ENCODE measurements at regions not wholly inside any gene's neighbourhood (a gene's known extent, or its start where the extent isn't known, plus 50 kb on each side); places are given as distances from the start of the nearest gene placed in this dataset.

DNA sequence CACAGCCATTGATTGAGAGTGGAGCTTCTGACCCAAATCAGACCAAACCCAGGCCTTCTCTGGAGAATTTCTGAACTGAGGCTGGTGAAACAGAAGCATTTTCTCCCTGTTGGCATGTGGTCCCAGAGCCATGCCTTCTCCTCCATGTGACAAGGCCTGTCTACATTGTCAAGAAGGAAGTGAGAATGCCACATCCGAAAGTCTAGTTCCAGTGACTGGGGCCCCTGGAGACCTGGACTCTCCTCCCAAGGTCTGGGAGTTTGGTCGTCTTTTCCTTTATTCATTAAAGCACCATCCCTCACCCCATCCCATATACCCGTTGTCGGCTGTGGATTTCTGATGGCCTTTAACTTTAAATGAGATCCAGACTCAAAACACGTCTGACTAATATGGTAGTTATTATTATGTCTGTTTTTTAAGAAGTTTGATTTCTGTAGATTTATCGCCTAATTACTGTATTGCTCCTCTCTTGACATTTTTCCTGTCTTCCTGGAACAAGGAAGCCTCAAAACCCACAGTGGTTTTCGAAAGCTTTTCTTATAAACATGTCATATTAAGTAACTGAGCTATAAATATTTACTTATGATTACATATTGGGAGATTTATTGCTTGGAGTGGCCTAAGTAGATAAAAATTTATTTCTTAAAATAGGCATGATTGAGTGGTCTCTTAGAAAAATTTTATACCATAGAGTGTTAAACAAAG is 128.3 kb upstream of the FRY start:
- H3K27ac ChIP-seq (ENCODE audit: extremely low read length, insufficient read depth, low read length): no peak overlapping the region
- DNase-seq (ENCODE audit: low spot score): no peak
- in situ Hi-C loops (cut with HindIII; ENCODE audit: extremely low pct_ligation_motif_present, low pct_unique_long_range_greater_than_20kb): loop anchor here (25.0 kb wide), 1 partner anchor 659 kb away; no protein-coding TSS in a partner anchor
- no TSS peak for BruUV-seq (replicated peaks)
- H2AFZ ChIP-seq (ENCODE audit: low read length): no peak overlapping the region
- no peaks in the 10 kb centered on the region for H3K36me3 ChIP-seq (replicated peaks in 1 of 2; ENCODE audit: control insufficient read depth in 1 of 2, insufficient read depth in 2 of 2, low read length in 2 of 2)
- ATAC-seq: no peak
- no peak overlapping the region for H3K4me2 ChIP-seq (ENCODE audit: low read depth, low read length)
- no peak overlapping the region for H3K4me3 ChIP-seq (replicated peaks in 1 of 3; ENCODE audit: insufficient read depth in 1 of 3, low read depth in 2 of 3, low read length in 3 of 3)
- 0 out of 2 replicates have a peak, but pooled peaks cover 4% of the 10 kb centered on the region for H3K4me1 ChIP-seq (ENCODE audit: insufficient read depth, low read length)
- no peak for FAIRE-seq
- peaks cover 0 to 14% of the 10 kb centered on the region in 2 experiments; a peak in 2 of 5 replicates for H3K27me3 ChIP-seq (ENCODE audit: control insufficient read depth in 1 of 2, insufficient read depth in 2 of 2, low read length in 2 of 2)
- POLR2A ChIA-PET: no interaction called here
- no peak overlapping the region for H3K9ac ChIP-seq (ENCODE audit: insufficient read depth, low read depth, low read length)
- H4K20me1 ChIP-seq (ENCODE audit: insufficient read depth, low read length): no peaks in the 10 kb centered on the region
- 44% methylated on average over 7 of the region's 7 CpGs for WGBS (ENCODE audit: low lambda C conversion rate)
- intact Hi-C loops (cut with micrococcal nuclease; ENCODE audit: unreplicated experiment): no loop called here
- no peaks in the 10 kb centered on the region for H3K79me2 ChIP-seq (ENCODE audit: insufficient read depth, low read length)
- CTCF ChIA-PET (ENCODE audit: low intra/inter-chr PET ratio, low total read pairs): no interaction called here
- H3K9me3 ChIP-seq (ENCODE audit: low read length): no peaks in the 10 kb centered on the region
- TF ChIP-seq, protein P1, sequence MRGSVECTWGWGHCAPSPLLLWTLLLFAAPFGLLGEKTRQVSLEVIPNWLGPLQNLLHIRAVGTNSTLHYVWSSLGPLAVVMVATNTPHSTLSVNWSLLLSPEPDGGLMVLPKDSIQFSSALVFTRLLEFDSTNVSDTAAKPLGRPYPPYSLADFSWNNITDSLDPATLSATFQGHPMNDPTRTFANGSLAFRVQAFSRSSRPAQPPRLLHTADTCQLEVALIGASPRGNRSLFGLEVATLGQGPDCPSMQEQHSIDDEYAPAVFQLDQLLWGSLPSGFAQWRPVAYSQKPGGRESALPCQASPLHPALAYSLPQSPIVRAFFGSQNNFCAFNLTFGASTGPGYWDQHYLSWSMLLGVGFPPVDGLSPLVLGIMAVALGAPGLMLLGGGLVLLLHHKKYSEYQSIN (CRISPR knock-in tag; IDR thresholded peaks at IDR 0.05; ENCODE audit: borderline replicate concordance): no peak
- TF ChIP-seq NPAS2 (CRISPR knock-in tag; IDR thresholded peaks at IDR 0.05; ENCODE audit: borderline replicate concordance) (no peak), ZNF264 (CRISPR knock-in tag; IDR thresholded peaks at IDR 0.05) (no peak), ZMYM2 (CRISPR knock-in tag; IDR thresholded peaks at IDR 0.05) (no peak), ZNF614 (CRISPR knock-in tag; IDR thresholded peaks at IDR 0.05; ENCODE audit: borderline replicate concordance) (no peak), CBFB (CRISPR knock-in tag; IDR thresholded peaks at IDR 0.05) (no peak), ZKSCAN8 (CRISPR knock-in tag; IDR thresholded peaks at IDR 0.05; ENCODE audit: borderline replicate concordance) (no peak), TP53 (CRISPR knock-in tag; conservative IDR thresholded peaks at IDR 0.05) (no peak), ZNF75D (CRISPR knock-in tag; IDR thresholded peaks at IDR 0.05; ENCODE audit: borderline replicate concordance) (no peak), YEATS4 (CRISPR knock-in tag; IDR thresholded peaks at IDR 0.05; ENCODE audit: borderline replicate concordance) (no peak), MTA3 (CRISPR knock-in tag; IDR thresholded peaks at IDR 0.05) (no peak), NCOA2 (CRISPR knock-in tag; IDR thresholded peaks at IDR 0.05) (no peak), ZNF383 (CRISPR knock-in tag; IDR thresholded peaks at IDR 0.05; ENCODE audit: borderline replicate concordance) (no peak), ZNF441 (CRISPR knock-in tag; IDR thresholded peaks at IDR 0.05; ENCODE audit: borderline replicate concordance) (no peak), ZNF224 (CRISPR knock-in tag; IDR thresholded peaks at IDR 0.05) (no peak)
- TF ChIP-seq, protein P2, sequence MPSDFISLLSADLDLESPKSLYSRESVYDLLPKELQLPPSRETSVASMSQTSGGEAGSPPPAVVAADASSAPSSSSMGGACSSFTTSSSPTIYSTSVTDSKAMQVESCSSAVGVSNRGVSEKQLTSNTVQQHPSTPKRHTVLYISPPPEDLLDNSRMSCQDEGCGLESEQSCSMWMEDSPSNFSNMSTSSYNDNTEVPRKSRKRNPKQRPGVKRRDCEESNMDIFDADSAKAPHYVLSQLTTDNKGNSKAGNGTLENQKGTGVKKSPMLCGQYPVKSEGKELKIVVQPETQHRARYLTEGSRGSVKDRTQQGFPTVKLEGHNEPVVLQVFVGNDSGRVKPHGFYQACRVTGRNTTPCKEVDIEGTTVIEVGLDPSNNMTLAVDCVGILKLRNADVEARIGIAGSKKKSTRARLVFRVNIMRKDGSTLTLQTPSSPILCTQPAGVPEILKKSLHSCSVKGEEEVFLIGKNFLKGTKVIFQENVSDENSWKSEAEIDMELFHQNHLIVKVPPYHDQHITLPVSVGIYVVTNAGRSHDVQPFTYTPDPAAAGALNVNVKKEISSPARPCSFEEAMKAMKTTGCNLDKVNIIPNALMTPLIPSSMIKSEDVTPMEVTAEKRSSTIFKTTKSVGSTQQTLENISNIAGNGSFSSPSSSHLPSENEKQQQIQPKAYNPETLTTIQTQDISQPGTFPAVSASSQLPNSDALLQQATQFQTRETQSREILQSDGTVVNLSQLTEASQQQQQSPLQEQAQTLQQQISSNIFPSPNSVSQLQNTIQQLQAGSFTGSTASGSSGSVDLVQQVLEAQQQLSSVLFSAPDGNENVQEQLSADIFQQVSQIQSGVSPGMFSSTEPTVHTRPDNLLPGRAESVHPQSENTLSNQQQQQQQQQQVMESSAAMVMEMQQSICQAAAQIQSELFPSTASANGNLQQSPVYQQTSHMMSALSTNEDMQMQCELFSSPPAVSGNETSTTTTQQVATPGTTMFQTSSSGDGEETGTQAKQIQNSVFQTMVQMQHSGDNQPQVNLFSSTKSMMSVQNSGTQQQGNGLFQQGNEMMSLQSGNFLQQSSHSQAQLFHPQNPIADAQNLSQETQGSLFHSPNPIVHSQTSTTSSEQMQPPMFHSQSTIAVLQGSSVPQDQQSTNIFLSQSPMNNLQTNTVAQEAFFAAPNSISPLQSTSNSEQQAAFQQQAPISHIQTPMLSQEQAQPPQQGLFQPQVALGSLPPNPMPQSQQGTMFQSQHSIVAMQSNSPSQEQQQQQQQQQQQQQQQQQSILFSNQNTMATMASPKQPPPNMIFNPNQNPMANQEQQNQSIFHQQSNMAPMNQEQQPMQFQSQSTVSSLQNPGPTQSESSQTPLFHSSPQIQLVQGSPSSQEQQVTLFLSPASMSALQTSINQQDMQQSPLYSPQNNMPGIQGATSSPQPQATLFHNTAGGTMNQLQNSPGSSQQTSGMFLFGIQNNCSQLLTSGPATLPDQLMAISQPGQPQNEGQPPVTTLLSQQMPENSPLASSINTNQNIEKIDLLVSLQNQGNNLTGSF (CRISPR knock-in tag; IDR thresholded peaks at IDR 0.05): no peak
- TF ChIP-seq, protein P3, sequence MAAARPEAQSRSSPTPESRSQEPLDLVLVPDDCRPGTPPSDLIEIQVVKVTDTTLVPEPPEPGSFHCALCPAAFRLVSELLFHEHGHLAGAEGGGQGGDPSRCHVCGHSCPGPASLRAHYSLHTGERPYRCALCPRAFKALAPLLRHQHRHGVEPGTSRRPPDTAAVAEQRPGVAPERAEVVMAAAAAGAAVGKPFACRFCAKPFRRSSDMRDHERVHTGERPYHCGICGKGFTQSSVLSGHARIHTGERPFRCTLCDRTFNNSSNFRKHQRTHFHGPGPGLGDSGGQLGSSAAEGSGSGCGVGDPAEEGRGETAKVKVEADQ (CRISPR knock-in tag; IDR thresholded peaks at IDR 0.05; ENCODE audit: borderline replicate concordance): no peak
